Left lobe of liver (tissue), 2 donors: ENCODE measurements at regions not wholly inside any gene's neighbourhood (a gene's known extent, or its start where the extent isn't known, plus 50 kb on each side); places are given as distances from the start of the nearest gene placed in this dataset.
A peak's percentile ranks its signal among the peaks of the same experiment; 100 is the strongest.

Experiments
- ATAC-seq: fragments of 200-7000 bp; cut with Tn5 transposase; one replicate; pipeline ENCODE4 v1.9.1; 2020; ENCODE audit warnings: mild to moderate bottlenecking, moderate library complexity
- DNase-seq: peaks from one replicate; pipeline ENCODE4 v3.0.0-alpha.2; 2020; ENCODE audit warnings: low spot score
- donor health status: DM: no; HTN: no; CAD: no; lungs with moderate emphysema.
- donor health status: DM: no; HTN: yes; CAD: no.

- no peak for ATAC-seq
Measured at GRCh38 chr2:238669581-238670080, 178.3 kb upstream of the TWIST2 start.

GRCh38 chr2:238670111-238670585 lies 177.7 kb upstream of the TWIST2 start:
- DNase-seq (no peak), ATAC-seq (no peak)

More at GRCh38 chr2:238669581-238670080, 178.3 kb upstream of the TWIST2 start:
- DNase-seq: no peak

- no peak for DNase-seq
Measured at GRCh38 chr2:238682536-238682935, 165.3 kb upstream of the TWIST2 start.

DNA sequence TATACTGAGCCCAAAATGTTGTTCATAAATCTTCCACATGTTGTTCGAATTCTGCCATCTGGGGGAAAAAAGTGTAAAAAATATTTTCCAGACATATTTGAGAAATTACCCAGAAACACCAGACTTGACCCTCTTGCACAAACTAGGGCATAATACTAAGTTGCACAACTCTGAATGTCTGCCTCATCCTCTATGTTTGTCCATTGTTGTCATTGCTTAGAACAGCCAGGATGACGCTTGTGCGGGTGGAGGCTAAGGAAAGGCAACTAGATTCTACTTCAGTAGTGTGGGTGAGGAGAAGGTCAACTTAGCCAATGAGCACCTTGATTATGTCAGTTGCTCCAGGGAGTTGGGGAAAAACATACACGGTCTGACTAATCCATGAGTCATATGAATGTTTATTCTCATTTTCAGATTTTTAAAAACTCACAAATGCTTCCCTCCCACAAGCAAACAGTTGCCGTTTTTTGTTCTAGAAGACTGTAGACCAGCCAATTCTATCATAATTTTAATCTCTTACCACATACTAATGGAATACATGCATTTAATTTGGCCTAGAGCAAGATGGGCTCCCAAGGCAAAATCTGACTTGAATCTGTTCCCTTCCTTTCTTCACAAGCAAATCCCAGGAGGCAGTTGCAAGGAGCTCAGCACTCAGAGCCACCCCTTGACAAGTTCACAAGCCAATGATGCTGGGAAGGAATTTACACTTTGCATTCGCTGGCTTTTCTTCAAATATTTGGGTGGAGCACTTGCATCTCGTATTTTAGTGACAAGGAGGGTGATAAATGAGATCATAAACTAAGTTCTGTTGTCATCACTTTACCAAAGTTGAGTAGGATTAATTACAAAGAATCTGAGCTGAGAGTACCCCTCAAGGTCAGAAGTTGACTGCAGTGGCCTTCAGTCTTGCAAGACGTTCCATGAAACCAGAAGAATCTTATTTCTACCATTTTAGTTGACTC lies 163.2 kb upstream of the TWIST2 start:
- ATAC-seq: no peak
- DNase-seq: no peak

More at GRCh38 chr2:238682536-238682935, 165.3 kb upstream of the TWIST2 start:
- ATAC-seq: no peak

DNA sequence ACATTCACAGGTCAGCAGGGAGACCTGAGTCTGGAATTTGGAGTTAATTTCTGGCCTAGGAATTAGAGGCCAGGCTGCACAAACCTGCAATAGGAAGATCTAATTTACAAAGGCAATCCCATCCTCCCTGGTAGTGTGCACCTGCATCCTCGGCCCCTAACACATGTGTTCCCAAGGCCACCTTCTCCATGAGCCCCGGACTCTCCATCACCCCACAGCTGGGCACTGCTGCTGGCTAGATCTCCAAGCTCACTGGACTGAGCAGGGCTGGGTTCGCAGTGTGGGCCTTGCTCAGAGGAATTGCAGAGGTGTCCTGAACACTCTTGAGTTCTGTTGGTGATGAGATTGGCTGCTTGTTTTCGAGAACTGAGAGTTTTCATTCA lies 162.6 kb upstream of the TWIST2 start:
- DNase-seq (no peak), ATAC-seq (no peak)

DNA sequence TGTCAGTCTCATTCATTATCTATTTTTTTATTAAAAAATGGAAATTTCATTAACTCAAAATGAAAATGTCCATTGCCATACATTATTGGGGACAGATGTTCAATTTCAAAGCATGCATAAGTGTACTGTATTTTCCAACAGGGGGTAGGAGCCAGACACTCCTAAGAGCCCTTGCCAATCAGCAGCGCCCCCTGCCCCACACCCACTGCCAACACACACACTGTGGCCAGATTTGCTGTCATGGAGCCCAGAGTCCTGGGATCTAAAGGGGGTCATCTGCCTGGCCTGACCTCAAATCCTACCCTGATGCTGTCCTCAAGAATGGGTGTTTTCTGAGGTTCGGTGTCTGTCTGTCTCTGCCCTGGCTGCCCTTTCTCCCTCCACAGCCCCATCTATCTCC lies 162.2 kb upstream of the TWIST2 start:
- ATAC-seq: no peak

DNA sequence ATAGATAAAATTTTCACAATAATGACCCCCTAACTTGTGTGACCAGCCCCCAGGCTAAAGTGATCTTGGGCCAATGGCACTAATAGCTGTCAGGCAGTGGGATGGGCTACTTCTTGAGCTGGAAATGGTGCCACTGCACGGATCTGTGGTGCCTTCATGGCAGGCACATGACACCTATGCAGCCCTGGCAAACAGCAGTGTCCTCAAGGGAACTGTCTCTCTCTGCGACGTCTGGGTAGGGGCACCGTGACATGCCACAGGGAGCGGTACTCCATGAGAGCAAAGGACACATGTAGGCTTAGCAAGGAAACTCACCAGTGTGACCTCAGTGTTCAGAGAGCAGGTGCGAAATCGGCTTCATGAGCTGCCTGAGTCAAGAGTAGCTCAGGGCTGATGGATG lies 161.7 kb upstream of the TWIST2 start:
- DNase-seq (no peak), ATAC-seq (no peak)

More for the DNA sequence above, 162.2 kb upstream of the TWIST2 start:
- DNase-seq: no peak

- no peak for DNase-seq
- ATAC-seq: no peak
Measured at GRCh38 chr2:238688193-238689153, 159.4 kb upstream of the TWIST2 start.

DNA sequence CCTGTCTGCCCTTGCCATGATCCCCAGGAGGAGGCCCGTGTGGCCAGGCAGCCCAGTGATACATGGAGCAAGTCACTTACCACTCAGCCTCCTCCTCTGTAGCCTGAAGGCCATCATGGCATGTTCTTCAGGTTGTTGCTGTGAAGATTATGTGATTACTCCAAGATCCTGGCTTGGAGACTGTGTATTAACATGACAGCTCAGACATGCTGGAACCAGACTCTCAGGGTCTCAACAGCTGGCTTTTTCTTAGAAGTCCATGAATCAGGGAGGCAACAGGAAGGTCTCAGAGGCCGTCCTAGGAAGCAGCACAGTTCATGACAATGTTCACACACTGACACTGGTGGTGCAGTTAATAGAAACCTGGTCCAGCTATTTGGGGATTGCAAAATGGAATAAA lies 158.6 kb upstream of the TWIST2 start:
- DNase-seq (no peak), ATAC-seq (no peak)

DNA sequence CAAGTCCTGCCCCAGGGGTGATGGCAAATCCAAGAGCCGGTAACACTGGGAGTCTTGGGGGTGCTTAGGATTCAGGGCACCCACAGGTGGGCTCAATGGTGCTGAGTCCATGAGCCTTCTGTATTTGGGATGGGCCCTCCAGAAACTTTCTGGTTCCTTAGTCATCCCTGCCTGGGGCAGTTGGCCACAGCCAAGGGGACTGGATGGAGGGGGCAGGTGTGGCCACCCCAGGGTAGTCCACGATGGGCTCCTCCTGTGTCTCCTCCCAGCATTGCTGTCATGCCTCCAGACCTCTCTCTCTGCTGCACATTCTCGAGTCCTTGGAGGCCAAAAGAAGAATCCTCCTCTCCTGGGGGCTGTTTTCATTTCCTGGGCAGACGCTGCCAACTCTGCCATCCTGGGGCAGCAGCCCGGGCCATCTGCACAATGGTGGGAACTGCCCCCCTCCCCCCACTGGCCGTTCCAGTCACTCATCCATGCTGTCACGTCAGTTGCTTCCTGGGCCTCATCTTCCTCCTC lies 158.0 kb upstream of the TWIST2 start:
- DNase-seq: no peak
- no peak for ATAC-seq

DNA sequence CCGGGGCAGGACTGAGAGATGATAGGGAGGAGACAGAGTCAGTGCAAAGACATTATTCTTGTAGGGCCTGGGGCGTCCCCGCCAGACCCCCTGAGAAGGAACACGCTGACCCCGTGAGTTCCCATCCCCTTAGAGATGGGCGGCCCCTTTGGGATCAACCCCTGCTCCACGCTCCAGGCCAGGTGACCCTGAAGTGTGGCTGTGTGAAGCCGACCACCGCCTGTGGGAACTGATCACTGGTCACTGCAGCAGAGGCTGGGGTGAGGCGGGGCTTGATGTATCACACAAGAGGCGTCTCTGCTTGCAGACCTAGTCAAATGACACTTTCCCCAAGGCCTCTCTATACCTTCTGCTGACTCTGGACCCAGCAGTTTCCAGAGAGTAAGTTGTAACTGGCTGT lies 157.4 kb upstream of the TWIST2 start:
- DNase-seq: no peak
- no peak for ATAC-seq

DNA sequence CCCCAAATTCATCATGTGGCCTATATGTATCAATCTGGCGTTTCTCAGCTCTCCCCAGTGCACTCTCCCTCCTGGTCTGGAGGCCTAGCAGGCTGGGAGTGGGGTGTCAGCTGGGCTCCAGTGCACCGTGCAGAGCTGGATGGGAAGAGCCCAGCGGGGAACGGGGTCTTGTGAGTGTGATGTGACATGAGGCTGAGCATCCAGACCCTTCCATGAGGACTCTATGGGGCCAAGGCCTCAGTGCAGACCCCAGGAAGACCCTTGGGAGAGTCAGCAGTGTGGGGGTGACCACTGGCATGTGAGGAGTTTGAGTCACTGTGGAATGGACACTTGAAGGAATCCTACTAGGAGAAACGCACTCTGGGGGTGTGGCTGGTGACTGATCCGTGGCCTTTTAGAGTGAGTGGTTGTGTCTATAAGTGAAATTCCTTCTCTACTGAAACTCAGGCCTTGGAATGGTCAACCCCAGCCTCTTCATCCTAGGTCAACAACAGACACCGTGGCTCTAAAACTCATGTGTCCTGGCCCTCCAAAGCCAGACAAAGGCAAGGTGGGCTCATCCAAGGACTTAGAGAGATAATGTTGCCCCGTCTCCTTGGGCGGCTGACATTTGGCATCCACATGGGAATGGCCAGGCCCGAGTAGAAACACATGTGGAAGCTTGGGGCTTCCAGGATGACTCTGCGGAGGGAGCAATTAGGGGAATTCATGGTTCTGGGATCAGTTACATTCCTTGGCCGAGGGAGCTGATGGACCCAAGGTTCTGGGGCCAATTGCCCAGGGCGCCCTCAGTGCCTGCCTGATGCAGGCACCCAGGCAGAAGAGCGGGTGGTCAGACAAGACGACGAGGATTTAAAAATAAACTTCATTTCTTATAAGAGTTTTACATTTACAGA lies 156.0 kb upstream of the TWIST2 start:
- DNase-seq (no peak), ATAC-seq (no peak)

DNA sequence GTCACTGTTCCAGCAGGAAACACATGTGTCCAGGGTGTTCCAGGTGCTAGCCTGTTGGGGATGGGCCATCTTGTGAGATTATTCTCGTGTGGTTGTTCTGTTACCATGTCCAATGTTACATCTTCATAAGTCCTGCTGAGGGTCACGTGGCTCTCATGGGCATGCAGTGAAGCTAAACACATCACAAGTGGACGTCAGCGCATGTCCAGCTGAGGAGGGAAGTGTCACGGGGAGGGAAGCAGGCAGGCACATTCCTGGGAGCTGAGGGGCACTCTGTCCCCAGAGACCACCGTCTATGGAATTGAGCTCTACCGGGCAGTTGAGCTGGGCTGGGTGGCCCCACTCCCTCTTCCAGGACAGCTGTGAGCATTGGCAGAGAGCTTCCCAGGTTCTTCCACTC lies 155.3 kb upstream of the TWIST2 start:
- ATAC-seq (no peak), DNase-seq (no peak)

GRCh38 chr2:238693337-238694093 lies 154.4 kb upstream of the TWIST2 start:
- DNase-seq: no peak
- no peak for ATAC-seq

- no peak for DNase-seq
- no peak for ATAC-seq
Measured at GRCh38 chr2:238694136-238694755, 153.6 kb upstream of the TWIST2 start.

GRCh38 chr2:238694922-238695321 lies 153.0 kb upstream of the TWIST2 start:
- no peak for DNase-seq
- no peak for ATAC-seq

DNA sequence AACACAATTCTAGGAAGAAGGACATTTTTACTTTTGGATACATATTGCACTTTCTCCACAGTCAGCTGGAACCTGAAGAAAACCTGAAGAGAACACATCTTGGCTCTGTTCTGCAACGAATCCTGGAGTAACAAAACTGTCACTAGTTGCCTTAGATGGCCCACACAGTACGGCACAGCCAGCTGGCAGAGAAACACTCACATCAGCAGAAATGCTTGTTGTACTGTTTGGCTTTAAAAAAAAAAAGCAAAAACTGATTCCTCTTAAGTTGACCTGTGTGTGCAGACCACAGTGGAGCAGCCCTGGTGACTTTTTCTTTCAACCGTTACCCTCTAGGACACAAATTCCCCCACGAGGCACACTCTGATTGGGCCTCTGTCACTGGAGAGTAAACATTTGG lies 152.3 kb upstream of the TWIST2 start:
- ATAC-seq (peak; percentile 82), DNase-seq (peak; percentile 88)

DNA sequence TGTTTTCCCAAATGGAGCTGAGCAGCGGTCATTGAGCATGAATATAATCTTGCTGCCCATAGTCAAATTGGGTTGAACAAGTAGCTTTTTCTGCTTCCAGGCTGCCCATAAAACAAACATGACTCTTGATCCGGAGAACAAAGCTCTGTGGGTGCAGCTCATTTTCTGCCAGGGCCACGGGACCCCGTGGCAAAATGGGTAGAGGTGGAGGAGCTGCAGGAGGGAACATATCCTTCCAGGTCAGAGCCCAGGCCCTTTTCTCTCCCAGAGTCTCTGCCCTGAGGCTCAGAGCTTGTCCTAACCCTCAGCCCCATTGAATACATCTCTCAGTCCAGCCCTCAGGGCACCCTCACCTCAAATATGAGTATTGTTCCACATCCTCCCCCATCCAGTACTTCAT lies 151.6 kb upstream of the TWIST2 start:
- DNase-seq: no peak
- ATAC-seq: peak; percentile 43

- no peak for ATAC-seq
- DNase-seq: no peak
Measured at GRCh38 chr2:238696786-238697185, 151.1 kb upstream of the TWIST2 start.
